ENCODE measurements at regions not wholly inside any gene's neighbourhood (a gene's known extent, or its start where the extent isn't known, plus 50 kb on each side); places are given as distances from the start of the nearest gene placed in this dataset.
A peak's percentile ranks its signal among the peaks of the same experiment; 100 is the strongest.

GRCh38 chr12:17215759-17216570 lies 610.0 kb upstream of the LMO3 start:
- TF ChIP-seq CTCF (IDR thresholded peaks at IDR 0.05; ENCODE audit: insufficient read depth, low read length, poor library complexity, severe bottlenecking) = no peak
- DNase-seq (ENCODE audit: low read depth) = no peak
- Histone ChIP-seq H3K36me3 (ENCODE audit: control insufficient read depth, insufficient read depth, low read length) (no peaks in the 10 kb centered on the region), H3K4me3 (ENCODE audit: low read depth, low read length) (no peak overlapping the region), H3K27me3 (ENCODE audit: control insufficient read depth, insufficient read depth, low read length) (no peaks in the 10 kb centered on the region)

- H3K27me3 ChIP-seq (ENCODE audit: control insufficient read depth, insufficient read depth, low read length) = no peaks in the 10 kb centered on the region
- H3K4me3 ChIP-seq (ENCODE audit: low read depth, low read length) = no peak overlapping the region
- no peaks in the 10 kb centered on the region for H3K36me3 ChIP-seq (ENCODE audit: control insufficient read depth, insufficient read depth, low read length)
- DNase-seq (ENCODE audit: low read depth) = peak; percentile 19
- TF ChIP-seq CTCF (IDR thresholded peaks at IDR 0.05; ENCODE audit: insufficient read depth, low read length, poor library complexity, severe bottlenecking) = no peak
These were observed 609.0 kb upstream of the LMO3 start for GRCh38 chr12:17214929-17215328.

GRCh38 chr12:17206553-17206952 lies 600.6 kb upstream of the LMO3 start:
- H3K27me3 ChIP-seq (ENCODE audit: control insufficient read depth, insufficient read depth, low read length) = no peaks in the 10 kb centered on the region
- no peak for DNase-seq (ENCODE audit: low read depth)
- no peak for TF ChIP-seq CTCF (IDR thresholded peaks at IDR 0.05; ENCODE audit: insufficient read depth, low read length, poor library complexity, severe bottlenecking)
- H3K4me3 ChIP-seq (ENCODE audit: low read depth, low read length) = no peak overlapping the region
- H3K36me3 ChIP-seq (ENCODE audit: control insufficient read depth, insufficient read depth, low read length) = no peaks in the 10 kb centered on the region

GRCh38 chr12:17204289-17205054 lies 598.5 kb upstream of the LMO3 start:
- no peak overlapping the region for H3K4me3 ChIP-seq (ENCODE audit: low read depth, low read length)
- DNase-seq (ENCODE audit: low read depth) = no peak
- TF ChIP-seq CTCF (IDR thresholded peaks at IDR 0.05; ENCODE audit: insufficient read depth, low read length, poor library complexity, severe bottlenecking) = no peak
- no peaks in the 10 kb centered on the region for H3K27me3 ChIP-seq (ENCODE audit: control insufficient read depth, insufficient read depth, low read length)
- no peaks in the 10 kb centered on the region for H3K36me3 ChIP-seq (ENCODE audit: control insufficient read depth, insufficient read depth, low read length)

GRCh38 chr12:17203497-17203896 lies 597.5 kb upstream of the LMO3 start:
- H3K27me3 ChIP-seq (ENCODE audit: control insufficient read depth, insufficient read depth, low read length) = no peaks in the 10 kb centered on the region
- no peak for DNase-seq (ENCODE audit: low read depth)
- no peak overlapping the region for H3K4me3 ChIP-seq (ENCODE audit: low read depth, low read length)
- no peak for TF ChIP-seq CTCF (IDR thresholded peaks at IDR 0.05; ENCODE audit: insufficient read depth, low read length, poor library complexity, severe bottlenecking)
- H3K36me3 ChIP-seq (ENCODE audit: control insufficient read depth, insufficient read depth, low read length) = no peaks in the 10 kb centered on the region
